H1 (cell line): ENCODE measurements at regions not wholly inside any gene's neighbourhood (a gene's known extent, or its start where the extent isn't known, plus 50 kb on each side); places are given as distances from the start of the nearest gene placed in this dataset.

Experiments used
- CTCF ChIP-seq, 3 experiments: IDR thresholded peaks; 1 replicate in 2 of 3; 2 replicates in 1 of 3; pipeline versions ENCODE4 v1.5.1 to v1.6.1; 2011; ENCODE audit warnings: low read length in 3 of 3, mild to moderate bottlenecking in 3 of 3, inconsistent platforms in 2 of 3, low read depth in 1 of 3, moderate library complexity in 1 of 3; ENCODE audit not compliant: insufficient read depth in 1 of 3; ENCODE audit errors: control extremely low read depth in 1 of 3
- RFX5 ChIP-seq: IDR thresholded peaks from 2 replicates; pipeline ENCODE4 v1.6.1; 2011; ENCODE audit warnings: low read depth, low read length, improper control_type of control experiment, borderline replicate concordance
- RNF2 ChIP-seq: fragments of 200-900, 300-1000 bp; sonication (generic); IDR thresholded peaks from 2 replicates; pipeline ENCODE4 v1.7.1; 2016; ENCODE audit warnings: borderline replicate concordance, low read depth, mild to moderate bottlenecking, antibody characterized with exemption, low read length; ENCODE audit not compliant: poor library complexity, severe bottlenecking; ENCODE audit errors: missing control alignments
- SIN3A ChIP-seq, 2 experiments: IDR thresholded peaks in 1 of 2; conservative IDR thresholded peaks in 1 of 2; 2 replicates each; pipeline ENCODE4 v1.6.1; 2011 to 2012; ENCODE audit warnings: low read length in 2 of 2, improper control_type of control experiment in 1 of 2, low read depth in 1 of 2, mild to moderate bottlenecking in 1 of 2
- SRF ChIP-seq: IDR thresholded peaks from 2 replicates; pipeline ENCODE4 v1.6.1; 2011; ENCODE audit warnings: mild to moderate bottlenecking, low read depth, low read length, moderate library complexity
- USF2 ChIP-seq: IDR thresholded peaks from 2 replicates; pipeline ENCODE4 v1.6.1; 2011; ENCODE audit warnings: low read length, improper control_type of control experiment
- YY1 ChIP-seq: IDR thresholded peaks from 2 replicates; pipeline ENCODE4 v1.6.1; 2011; ENCODE audit warnings: low read depth, mild to moderate bottlenecking, low read length

GRCh38 chr12:76242813-76243550, 105.2 kb downstream of the BBS10 start:
- TF ChIP-seq SIN3A (conservative IDR thresholded peaks at IDR 0.05 in 1 of 2, IDR thresholded peaks at IDR 0.05 in 1 of 2; ENCODE audit: low read depth in 1 of 2, low read length in 2 of 2) (no peak), USF2 (no peak), CTCF (IDR thresholded peaks at IDR 0.05; ENCODE audit: control extremely low read depth in 1 of 3, insufficient read depth in 1 of 3, low read depth in 1 of 3, low read length in 3 of 3) (no peak), YY1 (no peak), RNF2 (no peak), SRF (no peak), RFX5 (no peak)
